GM19438 (cell line): ENCODE measurements at regions not wholly inside any gene's neighbourhood (a gene's known extent, or its start where the extent isn't known, plus 50 kb on each side); places are given as distances from the start of the nearest gene placed in this dataset.

Experiments used
- ATAC-seq: cut with Tn5 transposase; IDR thresholded peaks from one replicate; pipeline ENCODE4 v1.9.1; 2021; ENCODE audit warnings: low read depth; ENCODE audit not compliant: unreplicated experiment

GRCh38 chr1:200354243-200354642 lies 55.6 kb downstream of the ZNF281 start:
- ATAC-seq, result no peak

DNA sequence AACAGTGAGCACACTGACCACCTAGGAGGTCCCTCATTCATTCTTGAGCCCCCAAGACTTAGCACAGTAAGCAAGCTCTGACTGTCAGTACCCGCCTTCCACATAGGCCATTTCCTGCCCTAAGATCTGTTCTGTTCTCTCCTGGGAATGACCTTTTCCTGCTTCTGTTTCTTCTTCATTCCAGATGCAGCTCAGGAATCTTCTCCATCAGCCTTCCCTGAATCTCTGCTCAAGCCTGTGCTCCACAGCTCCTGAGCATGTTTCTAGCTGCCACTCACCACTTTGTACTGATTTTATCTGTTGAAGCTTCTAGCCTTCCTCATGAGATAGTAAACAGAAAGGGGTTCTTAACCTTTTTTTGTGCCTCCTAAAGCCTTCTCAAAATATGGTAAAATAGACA lies 56.6 kb downstream of the ZNF281 start:
- no peak for ATAC-seq

DNA sequence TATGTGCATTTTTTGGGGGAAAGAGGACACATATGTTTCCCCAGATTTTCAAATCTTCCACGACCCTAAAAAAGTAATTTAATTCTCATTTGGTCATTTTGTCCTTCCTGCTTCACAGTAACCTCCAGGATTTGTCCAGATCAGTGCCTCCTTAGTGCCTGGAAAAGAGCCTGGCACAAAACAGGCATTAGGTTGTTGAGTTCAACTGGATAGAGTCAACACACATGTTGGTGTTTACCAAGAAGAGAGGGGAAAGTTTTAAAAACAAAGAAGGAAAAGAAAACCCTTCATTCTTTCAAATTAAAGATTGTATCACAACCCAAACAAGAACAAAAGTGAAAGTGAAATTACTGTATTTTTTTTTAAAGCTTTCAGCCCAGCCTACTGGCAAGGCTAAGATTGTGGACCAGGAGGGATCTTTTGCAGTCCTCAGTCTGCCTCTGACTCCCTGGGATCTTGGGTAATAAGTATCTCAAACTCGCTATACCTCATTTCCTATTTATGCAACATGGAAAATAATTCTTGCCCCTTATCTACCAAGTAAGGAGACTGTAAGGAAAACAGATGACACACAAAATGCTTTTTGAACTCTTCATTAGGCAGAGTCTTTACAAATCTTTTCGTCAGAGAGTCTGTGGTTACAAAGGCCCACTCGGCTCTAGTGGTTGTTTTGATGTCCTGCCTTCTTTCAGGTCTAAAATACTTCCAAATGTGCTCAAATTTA lies 57.8 kb downstream of the ZNF281 start:
- no peak for ATAC-seq

- ATAC-seq, result no peak
Measured at GRCh38 chr1:200351425-200351824, 58.4 kb downstream of the ZNF281 start.

GRCh38 chr1:200346700-200347099 lies 63.1 kb downstream of the ZNF281 start:
- ATAC-seq, result no peak

DNA sequence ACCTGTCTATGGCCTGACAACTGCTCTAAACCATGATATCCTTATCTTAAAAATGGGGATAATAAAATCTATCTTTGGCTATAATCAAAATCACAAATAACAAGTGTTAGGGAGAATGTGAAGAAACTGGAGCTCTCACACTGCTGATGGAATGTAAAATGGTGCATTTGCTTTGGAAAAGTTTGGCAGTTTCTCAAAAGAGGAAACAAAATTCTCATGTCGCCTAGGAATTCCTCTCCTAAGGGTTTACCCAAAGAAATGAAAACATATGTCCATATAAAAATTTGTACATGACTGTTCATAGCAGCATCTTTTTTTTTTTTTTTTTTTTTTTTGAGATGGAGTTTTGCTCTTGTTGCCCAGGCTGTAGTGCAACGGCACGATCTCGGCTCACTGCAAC lies 64.3 kb downstream of the ZNF281 start:
- ATAC-seq, result no peak

GRCh38 chr1:200343874-200344273 lies 66.0 kb downstream of the ZNF281 start:
- ATAC-seq, result no peak

DNA sequence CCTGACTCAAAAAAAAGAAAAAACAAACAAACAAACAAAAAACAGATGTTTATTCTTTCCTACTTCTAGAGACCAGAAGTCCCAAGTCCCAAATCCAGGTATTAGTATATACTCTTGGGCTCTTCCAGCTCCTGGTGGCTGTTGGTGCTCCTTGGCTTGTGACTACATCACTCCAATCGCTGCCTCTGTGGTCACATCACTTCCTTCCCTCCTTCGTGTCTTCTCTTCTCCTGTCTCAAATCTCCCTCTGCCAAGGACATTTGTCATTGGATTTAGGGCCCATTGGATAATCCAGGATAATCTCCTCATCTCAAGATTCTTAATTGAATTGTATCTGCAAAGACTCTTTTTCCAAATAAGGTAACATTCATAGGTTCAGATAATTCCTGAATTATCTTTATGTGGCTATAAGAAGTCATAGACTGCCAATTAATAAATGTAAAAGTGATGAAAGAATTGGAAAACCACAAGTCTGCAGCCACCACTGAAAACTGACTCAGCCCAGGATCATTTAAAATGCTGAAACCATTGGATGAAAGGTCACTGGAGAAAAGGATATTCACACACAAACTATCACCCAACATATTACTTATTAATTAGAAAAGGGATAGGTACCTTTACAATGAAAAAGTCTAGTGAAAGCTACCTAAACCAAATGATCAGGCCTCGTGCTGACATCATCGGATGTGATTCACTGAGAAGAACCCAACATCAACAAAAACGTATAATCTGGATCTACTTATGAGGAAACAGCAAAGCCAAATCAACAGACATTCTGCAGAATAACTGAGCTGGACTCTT lies 67.1 kb downstream of the ZNF281 start:
- ATAC-seq, result no peak

DNA sequence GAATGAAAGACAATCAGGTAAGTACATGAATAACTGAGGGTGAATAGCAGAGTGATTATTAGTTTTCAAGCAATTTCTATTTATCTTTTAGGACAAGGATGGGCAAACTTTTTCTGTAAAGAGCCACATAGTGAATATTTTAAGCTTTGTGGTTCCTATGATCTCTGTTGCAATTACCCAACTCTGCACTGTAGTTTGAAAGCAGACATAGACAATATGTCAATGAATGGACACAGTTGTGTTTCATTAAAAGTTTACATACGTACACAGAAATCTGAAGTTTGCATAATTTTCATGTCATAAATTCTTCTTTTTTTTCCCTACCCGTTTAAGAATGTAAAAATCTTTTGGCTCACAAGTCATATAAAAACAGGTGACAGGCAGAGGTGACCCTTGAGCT lies 71.4 kb downstream of the ZNF281 start:
- ATAC-seq, result no peak

DNA sequence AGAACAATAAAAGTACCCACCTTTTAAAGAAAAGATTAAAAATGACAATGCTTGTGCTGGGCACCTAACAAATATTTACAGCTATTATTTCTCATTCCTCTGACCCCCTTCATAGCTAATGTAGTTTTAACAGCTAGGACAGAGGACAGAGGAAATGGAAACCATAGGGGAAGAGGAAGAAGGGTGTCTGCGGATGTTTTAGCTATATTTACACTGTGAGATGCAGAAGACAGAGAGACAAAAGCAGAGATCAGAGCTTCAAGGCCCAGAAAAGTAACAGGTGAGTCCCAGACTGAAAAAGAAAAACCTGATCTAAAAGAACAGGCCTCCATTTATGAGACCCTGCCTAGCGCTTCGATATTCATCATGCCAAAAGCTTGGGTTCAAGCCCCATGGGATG lies 72.0 kb downstream of the ZNF281 start:
- ATAC-seq, result no peak

- ATAC-seq, result no peak
Measured at GRCh38 chr1:200337410-200337809, 72.4 kb downstream of the ZNF281 start.

- ATAC-seq, result no peak
Measured at GRCh38 chr1:200336901-200337391, 72.9 kb downstream of the ZNF281 start.

GRCh38 chr1:200336101-200336845 lies 73.6 kb downstream of the ZNF281 start:
- no peak for ATAC-seq

DNA sequence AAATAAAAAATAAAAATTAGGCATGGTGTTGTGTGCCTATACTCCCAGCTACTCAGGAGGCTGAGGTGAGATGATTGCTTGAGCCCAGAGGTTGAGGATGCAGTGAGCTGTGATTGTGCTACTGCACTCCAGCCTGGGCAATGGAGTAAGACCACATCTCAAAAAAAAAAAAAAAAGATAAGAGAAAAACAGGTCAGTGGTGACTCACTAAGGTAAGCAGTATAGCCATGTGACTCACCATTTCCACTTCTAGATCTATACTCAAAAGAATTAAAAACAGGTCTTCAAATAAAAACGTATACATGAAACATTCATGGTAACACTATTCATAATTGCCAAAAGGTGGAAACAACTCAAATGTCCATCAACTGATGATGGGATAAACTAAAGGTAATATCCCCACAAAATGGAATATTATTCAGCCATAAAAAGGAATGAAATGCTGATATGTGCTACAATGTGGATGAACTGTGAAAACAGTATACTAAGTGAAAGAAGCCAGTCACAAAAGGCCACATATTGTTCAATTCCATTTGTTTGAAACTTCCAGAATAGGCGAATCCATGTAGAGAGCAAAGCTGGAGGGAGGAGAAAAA lies 75.1 kb downstream of the ZNF281 start:
- no peak for ATAC-seq

DNA sequence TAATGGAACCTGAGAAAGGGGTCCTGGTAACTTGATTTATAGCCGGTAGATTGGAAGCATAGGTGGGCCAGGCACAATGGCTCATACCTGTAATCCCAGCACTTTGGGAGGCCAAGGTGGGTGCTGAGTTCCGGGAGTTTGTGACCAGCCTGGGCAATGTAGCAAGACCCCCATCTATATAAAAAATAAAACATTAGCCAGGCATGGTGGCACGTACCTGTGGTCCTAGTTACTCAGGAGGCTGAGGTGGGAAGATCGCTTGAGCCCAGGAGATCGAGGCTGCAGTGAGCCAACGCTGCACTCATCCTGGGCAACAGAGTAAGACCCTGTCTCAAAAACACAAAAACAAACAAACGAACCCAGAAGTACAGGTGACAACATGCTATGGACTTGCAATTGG lies 76.5 kb downstream of the ZNF281 start:
- ATAC-seq, result no peak

DNA sequence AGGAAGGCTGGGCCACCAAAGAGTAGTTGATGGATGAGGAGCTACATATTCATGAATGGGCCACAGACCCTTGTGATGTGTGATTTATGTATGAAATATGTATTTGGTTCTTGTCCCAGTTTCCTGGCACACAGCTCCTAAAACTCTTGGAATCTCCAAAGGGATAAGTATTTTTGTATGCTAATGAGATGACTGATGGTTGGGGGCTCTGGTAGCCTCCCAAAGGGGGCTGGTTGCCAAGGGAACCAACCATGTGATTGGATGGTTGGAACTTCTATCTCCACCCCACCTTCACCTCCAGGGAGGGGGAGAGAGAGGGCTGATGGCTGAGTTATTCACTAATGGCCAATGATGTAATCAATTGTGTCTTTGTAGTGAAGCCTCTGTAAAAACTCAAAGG lies 77.1 kb downstream of the ZNF281 start:
- ATAC-seq, result no peak

DNA sequence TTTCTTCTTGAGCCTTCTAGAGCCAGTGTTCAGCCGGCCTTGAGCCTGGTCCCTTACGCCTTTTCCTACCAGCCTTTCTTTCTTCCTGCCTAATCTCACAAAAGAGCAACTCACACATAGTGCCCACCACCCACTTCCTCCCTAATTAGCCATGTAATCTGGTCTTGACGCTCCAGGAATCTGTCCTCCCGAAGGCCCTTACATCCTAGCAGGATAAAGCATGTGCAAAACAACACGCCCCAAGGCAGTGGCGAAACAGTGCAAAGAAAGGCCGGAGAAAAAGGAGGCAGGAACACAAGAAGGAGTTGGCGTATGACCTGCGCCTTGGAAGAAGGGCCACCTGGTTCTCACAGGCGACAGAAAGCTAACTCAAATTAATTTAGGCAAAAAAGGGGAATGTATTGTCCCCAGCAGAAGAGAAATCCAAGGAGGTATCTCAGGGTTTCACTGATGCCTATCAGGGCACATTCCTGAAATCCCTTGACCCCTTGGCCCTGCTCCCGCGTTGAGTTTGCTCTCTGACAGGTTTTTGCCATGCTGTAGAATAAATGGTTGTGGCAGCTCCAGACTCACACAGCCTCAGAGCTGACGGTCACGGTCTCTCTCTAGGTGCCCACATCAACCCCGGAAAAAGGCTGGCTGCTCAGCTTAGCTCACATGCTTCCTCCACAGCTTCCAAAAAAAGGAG lies 79.0 kb downstream of the ZNF281 start:
- ATAC-seq, result no peak

GRCh38 chr1:200329208-200329882 lies 80.5 kb downstream of the ZNF281 start:
- no peak for ATAC-seq

DNA sequence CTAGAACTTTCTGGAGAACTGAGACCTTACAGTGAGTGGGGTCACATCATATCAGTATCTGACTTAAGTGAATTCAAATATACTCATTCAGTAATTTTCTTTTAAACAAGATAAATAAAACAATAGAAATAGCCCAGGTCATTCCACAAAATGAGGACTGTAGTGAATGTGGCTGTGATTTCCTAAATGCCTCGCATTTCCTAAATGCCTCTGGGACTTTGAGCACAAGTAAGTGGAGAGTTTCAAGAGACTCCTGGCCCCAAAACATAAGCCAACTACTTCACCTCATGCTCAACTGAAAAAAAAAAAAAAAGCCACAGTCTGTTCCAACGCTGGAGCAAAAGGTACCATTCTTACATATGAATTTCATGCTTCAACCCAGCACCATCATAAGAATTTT lies 81.5 kb downstream of the ZNF281 start:
- no peak for ATAC-seq
